VCaP (cell line): ENCODE measurements at regions not wholly inside any gene's neighbourhood (a gene's known extent, or its start where the extent isn't known, plus 50 kb on each side); places are given as distances from the start of the nearest gene placed in this dataset.
A peak's percentile ranks its signal among the peaks of the same experiment; 100 is the strongest.

ENCODE experiments used
- H3K27ac ChIP-seq: fragments of 450-650 bp; 2 replicates; pipeline ENCODE4 v1.5.1; 2017
- CTCF ChIP-seq: fragments of 450-650 bp; conservative IDR thresholded peaks from 2 replicates; pipeline ENCODE4 v1.5.1; 2017; ENCODE audit warnings: mild to moderate bottlenecking, moderate library complexity

- no peak for TF ChIP-seq CTCF
- H3K27ac ChIP-seq: no peak overlapping the region
Observed at GRCh38 chr15:38036790-38037338, 102.4 kb downstream of the TMCO5A start.

- no peak for TF ChIP-seq CTCF
- no peak overlapping the region for H3K27ac ChIP-seq
Observed at GRCh38 chr15:38038659-38039442, 104.4 kb downstream of the TMCO5A start.

- TF ChIP-seq CTCF: no peak
- H3K27ac ChIP-seq: no peak overlapping the region
Observed at GRCh38 chr15:38040615-38041014, 106.2 kb downstream of the TMCO5A start.

- TF ChIP-seq CTCF: no peak
- H3K27ac ChIP-seq: peak overlapping the region; percentile 67
Observed at GRCh38 chr15:38041576-38041975, 107.1 kb downstream of the TMCO5A start.

GRCh38 chr15:38042211-38042610, 107.8 kb downstream of the TMCO5A start:
- no peak for TF ChIP-seq CTCF
- H3K27ac ChIP-seq: peak overlapping the region; percentile 67

- TF ChIP-seq CTCF: no peak
- H3K27ac ChIP-seq: peak overlapping the region; percentile 67
Observed at GRCh38 chr15:38042707-38043445, 108.4 kb downstream of the TMCO5A start.

GRCh38 chr15:38046257-38047051, 112.0 kb downstream of the TMCO5A start:
- no peak overlapping the region for H3K27ac ChIP-seq
- no peak for TF ChIP-seq CTCF
